HepG2 (cell line): ENCODE measurements at regions not wholly inside any gene's neighbourhood (a gene's known extent, or its start where the extent isn't known, plus 50 kb on each side); places are given as distances from the start of the nearest gene placed in this dataset.
A peak's percentile ranks its signal among the peaks of the same experiment; 100 is the strongest.

Source experiments
- ATAC-seq: fragments of 200-7000 bp; cut with Tn5 transposase; 3 replicates; pipeline ENCODE4 v1.9.1; 2020; ENCODE audit warnings: mild to moderate bottlenecking, moderate library complexity
- BruUV-seq: library from RNA; stranded (reverse); fragments of 400-500 nt; replicated peaks from 2 replicates; lab custom pipeline; 2021; lab: Mats Ljungman, UMichigan
- CTCF ChIA-PET: fragments of 300-600 bp; formaldehyde crosslinking; extraction: SDS; loops from one replicate; lab custom pipeline; 2021; ENCODE audit warnings: low total read pairs, inconsistent platforms, low intra/inter-chr PET ratio; lab: Yijun Ruan, JAX
- POLR2A ChIA-PET: fragments of 350-600 bp; sonication (Branson Sonifier 250); formaldehyde crosslinking; loops from one replicate; lab custom pipeline; 2020; ENCODE audit warnings: antibody characterized with exemption, inconsistent platforms; lab: Yijun Ruan, JAX
- DNase-seq: peaks from one replicate; pipeline ENCODE4 v3.0.0-alpha.2; 2015; ENCODE audit warnings: low spot score
- FAIRE-seq: peaks from 3 replicates; lab custom pipeline; 2011; peaks lifted over from hg19 to GRCh38; lab: Jason Lieb, UNC
- H2AFZ ChIP-seq: one replicate; pipeline ENCODE4 v1.6.1; 2011; ENCODE audit warnings: low read length, inconsistent platforms
- H3K27ac ChIP-seq: fragments of 300-600 bp; 3 replicates; pipeline ENCODE4 v1.8.0; 2011; ENCODE audit warnings: mixed run types, mild to moderate bottlenecking, mixed read lengths, low read length, inconsistent platforms; ENCODE audit not compliant: insufficient read depth; ENCODE audit errors: extremely low read length
- H3K27me3 ChIP-seq, 2 experiments: fragments of 200-600 bp in 1 of 2; 2 replicates in 1 of 2; 3 replicates in 1 of 2; pipeline versions ENCODE4 v1.6.0 to v1.8.0; 2011; ENCODE audit warnings: low read length in 2 of 2, mild to moderate bottlenecking in 2 of 2, moderate library complexity in 2 of 2, inconsistent platforms in 1 of 2; ENCODE audit not compliant: insufficient read depth in 2 of 2, control insufficient read depth in 1 of 2
- H3K36me3 ChIP-seq, 2 experiments: fragments of 200-600 bp in 1 of 2; replicated peaks in 1 of 2; 2 replicates in 1 of 2; 3 replicates in 1 of 2; pipeline versions ENCODE4 v1.5.1 to v1.8.0; 2011; ENCODE audit warnings: low read length in 2 of 2, inconsistent platforms in 1 of 2; ENCODE audit not compliant: insufficient read depth in 2 of 2, control insufficient read depth in 1 of 2
- H3K4me1 ChIP-seq: 2 replicates; pipeline ENCODE4 v1.5.1; 2012; ENCODE audit warnings: low read length, inconsistent platforms; ENCODE audit not compliant: insufficient read depth
- H3K4me2 ChIP-seq: 2 replicates; pipeline ENCODE4 v1.6.0; 2011; ENCODE audit warnings: low read depth, low read length, inconsistent platforms
- H3K4me3 ChIP-seq, 3 experiments: fragments of 200-600 bp in 1 of 3; sonication (generic), shearing (Covaris generic) in 1 of 3; replicated peaks in 1 of 3; 2 replicates each; pipeline ENCODE4 v1.5.1; 2011 to 2016; ENCODE audit warnings: low read length in 3 of 3, inconsistent platforms in 2 of 3, low read depth in 2 of 3, mild to moderate bottlenecking in 2 of 3, control low read depth in 1 of 3, mixed read lengths in 1 of 3; ENCODE audit not compliant: insufficient read depth in 1 of 3
- H3K79me2 ChIP-seq: one replicate; pipeline ENCODE4 v1.6.1; 2011; ENCODE audit warnings: low read length, inconsistent platforms; ENCODE audit not compliant: insufficient read depth
- H3K9ac ChIP-seq: 2 replicates; pipeline ENCODE4 v1.6.0; 2011; ENCODE audit warnings: mild to moderate bottlenecking, low read depth, low read length, inconsistent platforms; ENCODE audit not compliant: insufficient read depth
- H3K9me3 ChIP-seq: 2 replicates; pipeline ENCODE4 v1.5.1; 2012; ENCODE audit warnings: mild to moderate bottlenecking, low read length
- H4K20me1 ChIP-seq: 2 replicates; pipeline ENCODE4 v1.6.0; 2011; ENCODE audit warnings: inconsistent platforms, mild to moderate bottlenecking, low read length, moderate library complexity; ENCODE audit not compliant: insufficient read depth
- MAFF ChIP-seq: IDR thresholded peaks from 2 replicates; pipeline ENCODE4 v1.6.1; 2011; ENCODE audit warnings: low read depth, low read length, improper control_type of control experiment
- MAFK ChIP-seq, 2 experiments: IDR thresholded peaks in 1 of 2; conservative IDR thresholded peaks in 1 of 2; 2 replicates each; pipeline ENCODE4 v1.6.1; 2011; ENCODE audit warnings: improper control_type of control experiment in 2 of 2, low read length in 2 of 2
- SPEN ChIP-seq: sonication (generic); formaldehyde crosslinking; IDR thresholded peaks from 2 replicates; pipeline ENCODE4 v1.5.1; 2020; ENCODE audit warnings: low read depth, mild to moderate bottlenecking, missing genetic modification reagents
- ZNF30 ChIP-seq: sonication (generic); formaldehyde crosslinking; IDR thresholded peaks from 2 replicates; pipeline ENCODE4 v1.5.0; 2020; ENCODE audit warnings: mild to moderate bottlenecking, missing genetic modification reagents
- WGBS: methylation state at CpG from one replicate; pipeline ENCODE4 v1.1.6; 2017; ENCODE audit warnings: low lambda C conversion rate; 5-methylcytosine and 5-hydroxymethylcytosine counted together
- in situ Hi-C: cut with HindIII; loops from 2 replicates; pipeline ENCODE4 v1.10.0; 2017; ENCODE audit warnings: low pct_unique_long_range_greater_than_20kb; ENCODE audit not compliant: extremely low pct_ligation_motif_present
- intact Hi-C: fragments of 100-400 bp; cut with micrococcal nuclease; formaldehyde crosslinking; loops from one replicate; pipeline ENCODE4 v1.10.0; 2022; ENCODE audit not compliant: unreplicated experiment
- TF ChIP-seq, protein P1 (sequence below), 2 experiments: IDR thresholded peaks; 2 replicates each; pipeline ENCODE4 v1.6.1; 2011 to 2012; ENCODE audit warnings: low read length in 2 of 2, borderline replicate concordance in 1 of 2, low read depth in 1 of 2, mild to moderate bottlenecking in 1 of 2, moderate library complexity in 1 of 2

DNA sequence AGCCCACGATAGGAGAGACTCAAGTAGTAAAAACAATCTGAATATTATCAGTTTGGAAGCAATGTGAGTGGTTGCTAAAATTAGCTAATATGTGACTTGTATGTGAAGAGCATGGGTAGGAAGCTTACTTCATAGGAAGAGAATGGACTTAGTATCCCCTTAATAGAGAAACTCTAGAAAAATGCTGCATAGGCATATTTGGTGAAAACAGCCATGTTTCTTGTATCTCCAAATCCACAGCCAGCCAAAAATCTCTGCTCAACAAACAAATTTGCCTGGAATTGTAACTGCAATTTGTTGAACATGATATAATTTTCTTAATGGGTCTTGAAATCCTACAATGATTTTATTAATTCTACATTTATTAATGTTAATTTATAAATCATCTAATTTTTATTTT, 1252.9 kb upstream of the TMEM132C start:
- no peaks in the 10 kb centered on the region for H3K4me1 ChIP-seq
- ATAC-seq (no peak), FAIRE-seq (no peak)
- no peaks in the 10 kb centered on the region for H4K20me1 ChIP-seq
- in situ Hi-C loops (no loop called here), intact Hi-C loops (no loop called here)
- H3K27ac ChIP-seq: no peak overlapping the region
- no peak overlapping the region for H2AFZ ChIP-seq
- no peaks in the 10 kb centered on the region for H3K36me3 ChIP-seq
- H3K27me3 ChIP-seq: no peaks in the 10 kb centered on the region
- WGBS: 40% methylated on average over 1 of the region's 1 CpG
- H3K4me2 ChIP-seq: no peak overlapping the region
- no peak overlapping the region for H3K9ac ChIP-seq
- no peak for TF ChIP-seq SPEN
- TF ChIP-seq MAFK (conservative IDR thresholded peaks at IDR 0.05 in 1 of 2, IDR thresholded peaks at IDR 0.05 in 1 of 2; ENCODE audit: low read length in 2 of 2): peak; percentile 51 to 78
- peak; percentile 67 for TF ChIP-seq MAFF
- no peak for TF ChIP-seq ZNF30 (CRISPR knock-in tag)
- TF ChIP-seq, all 625 proteins: peak for 2
- Histone ChIP-seq H3K9me3 (peaks cover 24% of the 10 kb centered on the region), H3K79me2 (no peaks in the 10 kb centered on the region), H3K4me3 (no peak overlapping the region)
- DNase-seq: no peak
- ChIA-PET CTCF (no interaction called here), POLR2A (no interaction called here)
- no TSS peak for BruUV-seq

DNA sequence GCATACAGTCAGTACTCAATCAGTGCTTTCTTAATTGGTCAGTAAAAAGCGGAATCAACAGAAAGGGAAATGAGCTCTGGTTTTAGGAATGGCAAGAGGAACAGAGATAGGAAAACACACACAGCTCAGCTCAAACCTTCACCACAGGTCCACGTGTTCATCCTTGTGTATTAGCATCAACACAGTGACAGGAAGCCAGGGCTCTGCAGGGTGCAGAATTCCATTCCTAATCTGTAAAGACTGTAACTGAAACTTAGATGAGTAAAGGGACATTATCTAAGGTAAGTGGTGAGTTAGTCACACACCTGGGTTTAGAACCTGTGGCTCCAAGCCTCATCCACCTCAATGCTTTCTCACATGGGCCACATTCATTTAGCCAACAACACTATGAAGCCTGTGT, 1242.2 kb upstream of the TMEM132C start:
- no peaks in the 10 kb centered on the region for H3K79me2 ChIP-seq
- no peak for FAIRE-seq

More for the DNA sequence above, 1242.2 kb upstream of the TMEM132C start:
- ChIA-PET POLR2A (no interaction called here), CTCF (no interaction called here)
- ATAC-seq (no peak), DNase-seq (no peak)
- no peaks in the 10 kb centered on the region for H3K4me1 ChIP-seq
- WGBS: 3% methylated on average over 2 of the region's 2 CpGs
- H3K27ac ChIP-seq: no peak overlapping the region
- intact Hi-C loops (no loop called here), in situ Hi-C loops (no loop called here)
- H3K4me2 ChIP-seq: no peak overlapping the region
- H3K4me3 ChIP-seq: no peak overlapping the region
- no peak overlapping the region for H3K9ac ChIP-seq
- no TSS peak for BruUV-seq
- no peaks in the 10 kb centered on the region for H3K36me3 ChIP-seq
- H3K9me3 ChIP-seq: peaks cover 48% of the 10 kb centered on the region
- H2AFZ ChIP-seq: no peak overlapping the region
- TF ChIP-seq, protein P1, sequence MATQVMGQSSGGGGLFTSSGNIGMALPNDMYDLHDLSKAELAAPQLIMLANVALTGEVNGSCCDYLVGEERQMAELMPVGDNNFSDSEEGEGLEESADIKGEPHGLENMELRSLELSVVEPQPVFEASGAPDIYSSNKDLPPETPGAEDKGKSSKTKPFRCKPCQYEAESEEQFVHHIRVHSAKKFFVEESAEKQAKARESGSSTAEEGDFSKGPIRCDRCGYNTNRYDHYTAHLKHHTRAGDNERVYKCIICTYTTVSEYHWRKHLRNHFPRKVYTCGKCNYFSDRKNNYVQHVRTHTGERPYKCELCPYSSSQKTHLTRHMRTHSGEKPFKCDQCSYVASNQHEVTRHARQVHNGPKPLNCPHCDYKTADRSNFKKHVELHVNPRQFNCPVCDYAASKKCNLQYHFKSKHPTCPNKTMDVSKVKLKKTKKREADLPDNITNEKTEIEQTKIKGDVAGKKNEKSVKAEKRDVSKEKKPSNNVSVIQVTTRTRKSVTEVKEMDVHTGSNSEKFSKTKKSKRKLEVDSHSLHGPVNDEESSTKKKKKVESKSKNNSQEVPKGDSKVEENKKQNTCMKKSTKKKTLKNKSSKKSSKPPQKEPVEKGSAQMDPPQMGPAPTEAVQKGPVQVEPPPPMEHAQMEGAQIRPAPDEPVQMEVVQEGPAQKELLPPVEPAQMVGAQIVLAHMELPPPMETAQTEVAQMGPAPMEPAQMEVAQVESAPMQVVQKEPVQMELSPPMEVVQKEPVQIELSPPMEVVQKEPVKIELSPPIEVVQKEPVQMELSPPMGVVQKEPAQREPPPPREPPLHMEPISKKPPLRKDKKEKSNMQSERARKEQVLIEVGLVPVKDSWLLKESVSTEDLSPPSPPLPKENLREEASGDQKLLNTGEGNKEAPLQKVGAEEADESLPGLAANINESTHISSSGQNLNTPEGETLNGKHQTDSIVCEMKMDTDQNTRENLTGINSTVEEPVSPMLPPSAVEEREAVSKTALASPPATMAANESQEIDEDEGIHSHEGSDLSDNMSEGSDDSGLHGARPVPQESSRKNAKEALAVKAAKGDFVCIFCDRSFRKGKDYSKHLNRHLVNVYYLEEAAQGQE (IDR thresholded peaks at IDR 0.05; ENCODE audit: borderline replicate concordance in 1 of 2, low read depth in 1 of 2, low read length in 2 of 2): no peak
- H4K20me1 ChIP-seq: no peaks in the 10 kb centered on the region
- no peaks in the 10 kb centered on the region for H3K27me3 ChIP-seq
